COR-L47 (cell line): ENCODE measurements at regions not wholly inside any gene's neighbourhood (a gene's known extent, or its start where the extent isn't known, plus 50 kb on each side); places are given as distances from the start of the nearest gene placed in this dataset.

Experiments
- DNase-seq: peaks from one replicate; lab custom pipeline; 2025; lab: John Stamatoyannopoulos, UW

DNA sequence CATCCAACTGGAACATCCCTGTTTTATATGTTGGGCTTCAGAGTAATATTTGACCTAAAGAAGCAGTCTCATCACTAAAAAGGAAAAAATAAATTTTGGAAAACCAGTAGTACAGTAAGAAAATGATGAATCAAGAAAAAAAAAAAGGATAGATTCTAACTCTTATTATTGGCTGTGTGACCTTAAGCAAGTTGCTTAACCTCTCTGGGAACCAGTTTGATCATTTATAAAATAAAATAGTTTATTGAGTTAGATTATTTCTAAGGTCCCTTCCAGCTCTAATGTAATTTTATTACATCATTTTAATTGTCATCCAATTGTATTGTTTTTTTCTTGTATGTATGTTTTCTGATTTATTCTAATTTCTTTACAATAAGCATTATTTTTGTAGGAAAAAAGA lies 127.0 kb downstream of the PRELID2 start:
- DNase-seq = no peak

DNA sequence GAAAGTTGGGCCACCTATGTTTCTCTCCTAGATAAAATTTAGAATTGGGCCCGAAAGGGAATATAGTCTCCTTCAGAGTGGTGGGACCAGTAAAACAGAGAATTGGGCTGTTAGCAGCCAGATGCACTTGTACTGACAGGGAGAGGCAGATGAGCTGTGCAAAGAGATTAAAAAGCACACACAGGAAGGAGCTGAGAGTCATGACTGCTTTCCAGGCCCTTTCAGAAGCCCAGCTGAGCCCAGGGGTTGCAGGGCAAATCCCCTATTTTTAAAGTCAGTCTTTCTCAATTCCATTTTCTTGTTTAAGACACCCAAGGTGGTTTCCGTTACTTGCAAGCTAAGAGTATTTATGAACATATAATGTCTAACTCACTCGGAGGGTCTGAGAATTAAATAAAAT lies 130.4 kb downstream of the PRELID2 start:
- DNase-seq = no peak

- no peak for DNase-seq
Measured at GRCh38 chr5:145703856-145704255, 131.3 kb downstream of the PRELID2 start.

DNA sequence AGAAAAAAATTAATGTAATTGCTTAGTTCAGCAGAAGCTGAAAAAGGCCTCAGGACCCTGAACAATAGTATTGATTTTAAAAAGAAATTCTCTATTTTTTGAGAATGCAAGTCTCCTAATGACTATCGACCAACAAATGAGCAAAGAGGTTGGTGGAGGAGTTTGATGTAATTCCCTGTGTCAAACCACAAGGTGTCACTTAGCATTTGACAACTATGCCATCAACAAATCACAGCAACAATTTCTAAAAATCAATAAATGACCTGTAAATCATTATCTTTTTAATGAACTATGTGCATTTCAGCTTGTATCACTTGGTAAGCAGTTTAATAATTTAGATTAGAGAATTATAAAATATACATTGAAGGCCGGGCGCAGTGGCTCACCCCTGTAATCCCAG lies 133.7 kb downstream of the PRELID2 start:
- DNase-seq = no peak

GRCh38 chr5:145699846-145700245 lies 135.3 kb downstream of the PRELID2 start:
- no peak for DNase-seq

GRCh38 chr5:145697251-145697990 lies 137.7 kb downstream of the PRELID2 start:
- peak; percentile 7 for DNase-seq

- no peak for DNase-seq
Measured at GRCh38 chr5:145689235-145689634, 145.9 kb downstream of the PRELID2 start.

DNA sequence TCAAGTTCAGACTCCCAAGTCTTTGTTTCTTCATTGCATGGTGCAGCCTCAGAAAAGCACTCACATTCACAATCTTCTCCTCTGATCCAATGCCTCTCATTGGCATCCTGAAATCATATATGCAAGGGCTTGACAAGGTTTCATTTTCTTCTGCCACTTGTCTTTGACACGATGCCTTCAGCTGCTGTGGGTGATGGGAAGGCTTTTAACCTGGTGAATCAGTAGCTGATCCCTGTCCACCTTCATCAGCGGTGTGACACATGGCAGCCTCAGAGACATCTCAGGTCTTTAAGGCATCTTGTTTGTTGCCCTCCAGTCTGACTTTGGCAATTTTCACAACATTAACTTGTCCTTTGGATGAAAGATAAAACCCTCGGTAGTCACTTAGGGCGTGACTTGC lies 147.2 kb downstream of the PRELID2 start:
- no peak for DNase-seq

GRCh38 chr5:145685417-145685816 lies 149.7 kb downstream of the PRELID2 start:
- DNase-seq = no peak

DNA sequence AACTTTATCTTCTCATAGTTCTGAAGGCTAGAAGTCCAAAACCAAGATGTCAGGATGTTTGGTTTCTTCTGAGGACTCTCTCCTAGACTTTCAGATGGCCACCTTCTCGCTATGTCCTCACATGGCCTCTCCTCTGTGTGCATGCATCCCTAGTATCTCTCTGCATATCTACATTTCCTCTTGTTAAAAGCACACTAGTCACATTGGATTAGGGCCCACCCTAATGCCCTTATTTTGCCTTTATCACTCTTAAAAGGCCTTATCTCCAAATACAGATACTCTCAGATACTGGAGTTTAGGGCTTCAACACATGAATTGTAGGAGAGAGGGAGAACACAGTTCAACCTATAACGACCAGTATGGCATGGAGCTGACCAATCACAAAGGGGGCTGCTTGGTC lies 151.7 kb downstream of the PRELID2 start:
- DNase-seq = no peak

- no peak for DNase-seq
Measured at GRCh38 chr5:145682197-145682899, 152.8 kb downstream of the PRELID2 start.

DNA sequence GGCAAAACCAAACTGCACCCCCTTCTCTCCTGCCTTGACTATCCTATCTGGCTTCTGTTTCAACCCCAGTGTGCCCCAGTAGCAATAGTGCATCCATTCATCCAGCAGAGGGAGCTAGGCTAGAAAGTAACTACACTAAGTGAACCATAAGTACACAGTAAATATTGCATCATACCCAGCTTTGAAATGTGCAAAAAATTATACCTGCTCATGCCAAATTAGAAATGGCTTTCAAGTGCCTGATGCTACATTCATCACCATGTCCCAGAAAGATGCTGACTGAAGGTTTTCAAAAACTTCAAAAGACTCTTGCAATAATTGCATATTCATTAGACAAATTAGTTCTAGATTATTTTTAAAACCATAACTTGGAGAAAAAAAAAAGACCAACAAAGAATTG lies 153.5 kb downstream of the PRELID2 start:
- DNase-seq = peak; percentile 68

GRCh38 chr5:145681216-145681615 lies 153.9 kb downstream of the PRELID2 start:
- no peak for DNase-seq

- no peak for DNase-seq
Measured at GRCh38 chr5:145680767-145681166, 154.4 kb downstream of the PRELID2 start.

GRCh38 chr5:145680169-145680568 lies 155.0 kb downstream of the PRELID2 start:
- no peak for DNase-seq

GRCh38 chr5:145678255-145678654 lies 156.9 kb downstream of the PRELID2 start:
- DNase-seq = no peak

DNA sequence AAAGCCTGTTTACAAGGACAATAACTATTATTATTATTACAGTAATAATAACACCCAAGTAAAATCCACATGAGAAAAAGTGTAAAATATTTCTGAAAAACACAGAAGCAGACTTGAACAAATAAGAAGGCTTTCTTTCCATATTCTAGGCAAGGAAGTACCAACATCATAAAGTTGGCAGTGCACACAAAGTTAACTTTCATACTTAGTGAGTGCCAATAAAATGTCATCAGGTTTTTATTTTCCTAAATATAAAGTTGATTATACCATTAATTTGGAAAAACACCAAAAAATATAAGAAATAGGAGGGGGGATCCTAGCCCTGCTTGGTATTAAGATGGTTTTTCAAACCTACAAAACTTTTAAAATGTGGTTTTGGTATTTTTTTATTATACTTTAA lies 161.4 kb downstream of the PRELID2 start:
- no peak for DNase-seq

DNA sequence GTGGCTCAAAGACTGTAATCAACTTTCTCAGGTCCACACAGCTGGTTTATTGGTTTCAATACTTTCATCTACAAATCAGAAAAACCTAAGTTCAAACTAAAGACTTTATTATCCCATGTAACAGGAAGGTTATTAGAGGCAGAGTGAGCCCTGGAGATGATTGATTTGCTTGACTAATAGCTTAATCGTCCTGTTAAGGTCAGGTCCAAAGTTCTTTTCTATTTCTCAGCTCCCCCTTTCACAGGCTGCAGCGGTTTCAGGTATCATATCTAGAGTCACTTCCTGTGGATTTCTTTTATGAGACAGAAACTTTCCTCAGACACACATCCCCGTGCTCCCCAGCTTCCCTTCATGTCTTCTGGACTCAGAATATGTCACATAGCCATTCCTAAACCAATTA lies 166.4 kb downstream of the PRELID2 start:
- DNase-seq = no peak

DNA sequence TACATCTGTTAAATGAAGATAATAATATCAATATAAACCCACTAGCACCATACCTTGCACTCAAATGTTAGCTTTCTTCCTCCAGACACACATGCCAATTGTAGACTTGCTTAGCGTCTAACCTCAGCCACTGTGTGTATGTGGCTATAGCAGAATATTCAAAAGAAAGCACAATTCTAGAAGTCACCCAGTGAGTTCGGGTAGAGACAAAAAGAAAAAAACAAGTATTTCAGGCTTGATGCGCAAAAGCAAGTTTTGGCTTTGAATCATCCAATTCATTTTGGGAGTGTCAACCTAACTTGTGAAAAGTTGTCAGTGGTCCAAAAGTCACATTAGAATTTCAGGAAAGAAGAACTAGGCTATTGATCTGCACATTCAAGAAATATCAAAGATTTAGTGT lies 167.4 kb downstream of the PRELID2 start:
- DNase-seq = no peak

DNA sequence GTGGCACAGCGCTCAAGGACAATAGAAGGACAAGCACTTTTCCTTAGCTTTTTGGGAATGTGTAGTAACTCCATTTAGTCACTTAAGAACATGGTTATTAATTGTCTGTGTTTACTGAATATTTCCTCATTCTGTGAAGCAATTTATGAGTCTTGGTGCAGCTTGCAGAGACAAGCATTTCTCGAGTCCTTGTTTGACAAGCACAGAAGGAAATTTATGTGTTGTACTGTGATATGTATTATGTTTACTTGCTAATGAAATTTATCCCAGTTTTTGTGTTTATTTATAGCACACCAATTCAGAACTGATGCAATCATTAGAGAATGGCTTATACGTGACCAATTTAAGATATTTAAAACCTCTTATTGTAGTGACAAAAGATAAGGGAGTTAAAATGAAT lies 168.6 kb downstream of the PRELID2 start:
- no peak for DNase-seq

DNA sequence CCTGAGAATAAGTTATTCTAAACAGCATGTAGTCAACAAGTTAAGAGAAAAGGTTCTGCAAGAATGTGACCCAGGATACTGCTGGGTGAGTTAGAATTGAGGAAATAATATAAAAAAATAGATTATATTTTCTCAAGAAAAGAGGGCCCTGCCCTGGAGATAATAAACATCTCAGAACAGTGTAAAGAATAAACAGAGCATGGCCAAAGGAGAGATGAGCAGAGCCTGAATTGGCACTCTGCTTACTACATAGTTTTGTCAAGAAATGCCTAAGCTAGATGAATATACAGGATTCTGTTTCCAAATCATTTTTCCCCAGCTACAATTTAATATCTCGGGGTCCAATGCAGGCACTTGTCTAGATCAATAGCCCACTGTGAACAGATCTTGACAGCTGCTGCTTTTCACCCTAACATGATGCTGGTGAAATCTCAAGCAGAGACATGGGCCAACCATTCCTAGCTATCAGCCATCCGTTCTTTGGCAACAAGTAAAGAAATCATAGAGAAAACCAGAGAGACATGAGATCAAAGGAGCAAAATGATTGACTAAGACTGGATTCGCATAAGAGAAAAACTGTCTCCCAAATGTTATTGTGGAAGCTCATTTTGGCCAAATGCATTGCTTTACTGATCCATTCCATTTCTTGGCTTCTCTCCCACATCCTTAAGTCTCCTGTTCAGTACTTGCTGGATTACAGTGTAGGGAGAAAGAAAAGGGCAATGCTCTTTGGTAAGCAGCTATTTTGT lies 173.2 kb downstream of the PRELID2 start:
- DNase-seq = no peak

DNA sequence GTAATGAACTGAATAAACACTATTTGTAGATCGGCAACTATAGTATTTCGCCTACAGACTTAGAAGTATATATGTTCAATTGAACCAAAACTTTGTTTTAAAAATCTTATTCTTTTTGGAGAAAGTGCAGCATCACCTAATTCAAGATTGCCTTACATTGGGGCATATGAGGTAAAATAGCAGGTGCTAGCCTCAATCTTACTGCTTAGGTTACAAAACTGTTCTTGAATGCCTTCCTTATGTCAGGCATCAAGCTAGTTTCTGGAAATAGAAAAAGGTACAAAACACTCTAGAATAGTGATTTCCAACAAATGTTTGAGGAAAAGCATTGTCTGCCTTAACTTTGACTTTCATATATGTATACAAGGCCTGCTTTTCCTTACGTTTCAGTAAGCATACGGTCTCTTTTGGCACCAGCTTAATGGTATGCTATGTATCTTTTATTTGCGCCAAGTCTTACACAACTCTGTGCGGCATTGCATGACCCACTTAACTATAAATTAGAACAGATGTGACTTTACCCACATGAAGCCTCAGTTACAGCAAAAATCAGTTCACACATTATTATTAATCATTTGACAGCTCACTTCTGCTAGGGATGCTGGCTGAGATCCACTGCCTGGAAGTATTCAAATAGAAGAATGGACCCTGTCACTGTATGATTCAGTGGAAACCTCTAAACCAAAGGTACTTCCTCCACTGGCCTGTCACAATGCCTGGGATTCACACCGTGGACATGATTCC lies 174.1 kb downstream of the PRELID2 start:
- DNase-seq = no peak
